Smooth muscle cell (in vitro differentiated cells): ENCODE measurements at regions not wholly inside any gene's neighbourhood (a gene's known extent, or its start where the extent isn't known, plus 50 kb on each side); places are given as distances from the start of the nearest gene placed in this dataset.

ENCODE experiments used
- DNase-seq: peaks from one replicate; lab custom pipeline; 2025; ENCODE audit not compliant: unreplicated experiment; lab: John Stamatoyannopoulos, UW
- H2AFZ ChIP-seq: fragments of 200-600 bp; sonication (generic); 2 replicates; pipeline ENCODE4 v1.6.0; 2016; ENCODE audit warnings: antibody characterized with exemption, low read depth, mild to moderate bottlenecking
- H3F3A ChIP-seq: fragments of 200-600 bp; sonication (generic); 2 replicates; pipeline ENCODE4 v1.6.0; 2017; ENCODE audit warnings: antibody characterized with exemption, low read depth
- H3K27ac ChIP-seq: fragments of 200-600 bp; sonication (generic); 2 replicates; pipeline ENCODE4 v1.5.1; 2016; ENCODE audit warnings: low read depth, mild to moderate bottlenecking
- H3K27me3 ChIP-seq: fragments of 200-600 bp; sonication (generic); 2 replicates; pipeline ENCODE4 v1.6.1; 2016; ENCODE audit warnings: low read depth, mild to moderate bottlenecking
- H3K36me3 ChIP-seq: fragments of 200-600 bp; sonication (generic); 2 replicates; pipeline ENCODE4 v1.5.1; 2016; ENCODE audit warnings: low read depth
- H3K4me1 ChIP-seq: fragments of 200-600 bp; sonication (generic); 2 replicates; pipeline ENCODE4 v1.5.1; 2016; ENCODE audit warnings: low read depth
- H3K4me2 ChIP-seq: fragments of 200-600 bp; sonication (generic); 2 replicates; pipeline ENCODE4 v1.6.0; 2016; ENCODE audit warnings: mild to moderate bottlenecking
- H3K4me3 ChIP-seq: fragments of 200-600 bp; sonication (generic); 2 replicates; pipeline ENCODE4 v1.5.1; 2016; ENCODE audit warnings: mild to moderate bottlenecking
- H3K79me2 ChIP-seq: fragments of 200-600 bp; sonication (generic); 2 replicates; pipeline ENCODE4 v1.6.0; 2016; ENCODE audit warnings: low read depth, mild to moderate bottlenecking
- H3K9ac ChIP-seq: fragments of 200-600 bp; sonication (generic); 2 replicates; pipeline ENCODE4 v1.6.0; 2016; ENCODE audit warnings: low read depth
- H3K9me3 ChIP-seq: fragments of 200-600 bp; sonication (generic); replicated peaks from 2 replicates; pipeline ENCODE4 v1.5.1; 2016; ENCODE audit warnings: low read depth
- H4K20me1 ChIP-seq: fragments of 200-600 bp; sonication (generic); 2 replicates; pipeline ENCODE4 v1.6.0; 2016; ENCODE audit warnings: low read depth
- WGBS: methylation state at CpG from one replicate; pipeline ENCODE4 v1.1.7; 2016; ENCODE audit warnings: low lambda C conversion rate; 5-methylcytosine and 5-hydroxymethylcytosine counted together
- TF ChIP-seq, protein P1 (sequence below): fragments of 200-600 bp; sonication (generic); IDR thresholded peaks from 2 replicates; pipeline ENCODE4 v1.5.1; 2017; ENCODE audit warnings: borderline replicate concordance, mild to moderate bottlenecking, antibody characterized with exemption; ENCODE audit not compliant: insufficient read depth, poor library complexity, severe bottlenecking

DNA sequence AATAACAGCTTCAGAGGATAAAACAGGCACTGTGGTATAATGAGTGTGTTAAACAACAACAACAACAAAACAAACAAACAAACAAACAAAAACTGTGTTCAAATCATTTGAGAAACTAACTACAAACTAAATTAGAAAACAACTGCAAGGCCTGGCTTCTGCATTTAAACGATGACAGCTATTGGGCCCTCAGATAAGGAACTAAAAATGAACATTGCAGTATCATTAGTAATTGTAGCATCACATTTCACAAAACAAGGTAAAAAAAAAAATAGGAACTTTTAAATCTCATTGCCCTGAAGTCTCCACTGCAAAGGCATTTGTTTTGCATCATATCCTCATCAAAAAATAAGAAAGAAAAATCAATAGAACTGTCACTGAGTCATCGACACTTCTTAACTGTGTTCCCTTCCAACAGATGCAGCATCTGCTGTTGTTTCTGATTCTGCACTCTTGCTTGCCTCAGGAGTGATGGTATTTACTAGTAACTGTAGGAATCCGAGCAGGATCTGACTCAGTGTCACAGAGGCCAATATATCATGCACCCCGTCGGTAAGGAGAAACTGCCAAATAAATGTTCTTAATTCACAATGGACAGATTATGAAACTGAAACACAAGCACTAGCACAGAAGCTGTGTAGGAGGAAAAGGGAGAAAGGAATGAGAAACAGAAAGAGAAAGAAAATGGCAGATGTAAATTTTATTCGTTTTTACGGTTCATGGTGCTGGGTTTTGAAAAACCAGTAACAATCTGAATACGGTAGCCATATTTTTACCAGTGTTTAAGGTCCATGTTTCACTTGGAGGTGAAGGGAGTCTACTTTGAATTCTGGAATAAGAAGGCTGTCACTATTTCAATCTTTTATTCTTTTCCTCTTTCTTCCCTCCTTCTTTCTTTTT is 365.7 kb upstream of the EPHA7 start:
- no peaks in the 10 kb centered on the region for H3K9me3 ChIP-seq
- no peaks in the 10 kb centered on the region for H3F3A ChIP-seq
- no peak for DNase-seq
- H3K27me3 ChIP-seq, result no peaks in the 10 kb centered on the region
- H3K4me1 ChIP-seq, result peaks cover 44% of the 10 kb centered on the region
- no peaks in the 10 kb centered on the region for H3K79me2 ChIP-seq
- H3K4me2 ChIP-seq, result peak overlapping the region; percentile 71
- H3K27ac ChIP-seq, result peak overlapping the region; percentile 21
- TF ChIP-seq, protein P1, sequence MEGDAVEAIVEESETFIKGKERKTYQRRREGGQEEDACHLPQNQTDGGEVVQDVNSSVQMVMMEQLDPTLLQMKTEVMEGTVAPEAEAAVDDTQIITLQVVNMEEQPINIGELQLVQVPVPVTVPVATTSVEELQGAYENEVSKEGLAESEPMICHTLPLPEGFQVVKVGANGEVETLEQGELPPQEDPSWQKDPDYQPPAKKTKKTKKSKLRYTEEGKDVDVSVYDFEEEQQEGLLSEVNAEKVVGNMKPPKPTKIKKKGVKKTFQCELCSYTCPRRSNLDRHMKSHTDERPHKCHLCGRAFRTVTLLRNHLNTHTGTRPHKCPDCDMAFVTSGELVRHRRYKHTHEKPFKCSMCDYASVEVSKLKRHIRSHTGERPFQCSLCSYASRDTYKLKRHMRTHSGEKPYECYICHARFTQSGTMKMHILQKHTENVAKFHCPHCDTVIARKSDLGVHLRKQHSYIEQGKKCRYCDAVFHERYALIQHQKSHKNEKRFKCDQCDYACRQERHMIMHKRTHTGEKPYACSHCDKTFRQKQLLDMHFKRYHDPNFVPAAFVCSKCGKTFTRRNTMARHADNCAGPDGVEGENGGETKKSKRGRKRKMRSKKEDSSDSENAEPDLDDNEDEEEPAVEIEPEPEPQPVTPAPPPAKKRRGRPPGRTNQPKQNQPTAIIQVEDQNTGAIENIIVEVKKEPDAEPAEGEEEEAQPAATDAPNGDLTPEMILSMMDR, result no peak
- H2AFZ ChIP-seq, result peak overlapping the region; percentile 83
- H3K9ac ChIP-seq, result no peak overlapping the region
- H3K36me3 ChIP-seq, result no peaks in the 10 kb centered on the region
- 37% methylated on average over 8 of the region's 8 CpGs for WGBS
- H3K4me3 ChIP-seq, result peak overlapping the region; percentile 28
- H4K20me1 ChIP-seq, result no peaks in the 10 kb centered on the region

DNA sequence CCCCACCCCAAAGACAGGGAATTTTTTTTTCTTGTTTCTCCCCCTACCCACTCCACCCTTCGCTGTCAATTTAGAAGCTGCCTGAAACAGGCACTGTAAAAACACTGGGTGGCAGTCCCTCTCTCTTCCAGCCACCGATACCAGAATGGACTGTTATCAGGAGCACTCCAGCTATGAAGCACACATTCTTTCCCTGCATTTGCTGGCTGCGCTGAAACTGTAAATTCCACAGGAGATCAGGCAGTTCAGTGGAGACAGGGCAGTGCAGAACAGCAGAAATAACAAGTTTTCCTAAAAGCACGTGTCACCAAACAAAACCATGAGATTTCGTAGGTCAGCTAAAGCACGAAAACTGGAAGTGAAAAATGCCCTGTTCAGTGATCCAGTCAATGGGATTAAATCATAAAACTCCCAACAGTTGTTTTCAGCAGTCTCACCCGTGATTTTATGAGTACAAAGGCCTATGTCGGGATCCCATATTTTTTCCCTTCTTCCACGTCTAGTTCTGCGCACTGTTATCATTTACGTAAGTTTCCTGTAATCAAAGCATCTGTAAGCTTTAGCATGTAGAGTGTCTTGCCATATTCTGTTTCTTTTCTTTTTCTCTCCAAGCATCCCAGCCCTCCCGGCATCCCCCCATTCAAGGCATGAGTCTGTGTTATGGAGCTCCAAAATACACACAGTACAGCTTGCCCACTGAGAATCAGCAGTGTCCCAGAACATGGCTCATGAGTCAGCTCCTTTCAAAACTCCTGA is 359.9 kb upstream of the EPHA7 start:
- Histone ChIP-seq H3K4me3 (peak overlapping the region; percentile 25), H3K9me3 (no peaks in the 10 kb centered on the region), H3F3A (no peaks in the 10 kb centered on the region), H3K4me2 (peak overlapping the region; percentile 75), H3K9ac (no peak overlapping the region), H3K4me1 (peaks cover 19% of the 10 kb centered on the region), H3K79me2 (no peaks in the 10 kb centered on the region), H3K27ac (peak overlapping the region; percentile 20), H4K20me1 (no peaks in the 10 kb centered on the region), H2AFZ (peak overlapping the region; percentile 72), H3K36me3 (no peaks in the 10 kb centered on the region), H3K27me3 (no peaks in the 10 kb centered on the region)
- DNase-seq, result no peak
- WGBS, result 15% methylated on average over 12 of the region's 12 CpGs
- TF ChIP-seq, protein P1, result no peak

DNA sequence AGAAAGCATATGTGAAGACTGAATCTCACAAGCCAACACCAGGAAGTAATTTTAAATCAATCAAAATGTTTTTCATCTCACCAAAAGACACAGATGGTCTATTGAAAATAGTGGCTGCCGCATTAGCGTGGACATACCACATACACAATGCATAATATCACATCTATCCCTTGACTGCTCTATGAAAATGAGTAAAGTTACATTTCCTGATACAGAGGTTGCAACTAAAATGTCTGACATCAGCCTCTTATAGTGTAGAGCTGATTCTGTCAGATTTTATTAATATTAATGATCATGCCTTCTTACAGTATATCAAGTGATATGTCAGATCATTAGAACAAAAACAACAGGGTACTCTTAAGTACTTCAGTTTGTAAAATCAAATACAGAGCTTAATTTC is 339.8 kb upstream of the EPHA7 start:
- 98% methylated on average over 2 of the region's 2 CpGs for WGBS
- H3K9ac ChIP-seq, result no peak overlapping the region
- TF ChIP-seq, protein P1, result no peak

More for the DNA sequence above, 339.8 kb upstream of the EPHA7 start:
- Histone ChIP-seq H3K4me1 (no peaks in the 10 kb centered on the region), H3K9me3 (no peaks in the 10 kb centered on the region), H3F3A (no peaks in the 10 kb centered on the region), H2AFZ (no peak overlapping the region), H4K20me1 (no peaks in the 10 kb centered on the region), H3K4me2 (no peak overlapping the region), H3K27me3 (no peaks in the 10 kb centered on the region), H3K36me3 (no peaks in the 10 kb centered on the region), H3K4me3 (no peak overlapping the region), H3K27ac (no peak overlapping the region), H3K79me2 (no peaks in the 10 kb centered on the region)
- no peak for DNase-seq
